CD4-positive, alpha-beta T cell (primary cell): ENCODE measurements at regions not wholly inside any gene's neighbourhood (a gene's known extent, or its start where the extent isn't known, plus 50 kb on each side); places are given as distances from the start of the nearest gene placed in this dataset.

Source experiments
- ATAC-seq: fragments of 200-7000 bp; cut with Tn5 transposase; one replicate; pipeline ENCODE4 v1.10.0; 2022; ENCODE audit warnings: mild to moderate bottlenecking; ENCODE audit not compliant: poor library complexity
- CTCF ChIA-PET: fragments of 350-600 bp; sonication (Branson Sonifier 250); formaldehyde crosslinking; loops from one replicate; lab custom pipeline; 2021; ENCODE audit warnings: antibody characterized with exemption, inconsistent platforms; lab: Charles Lee
- POLR2A ChIA-PET: fragments of 350-600 bp; sonication (Branson Sonifier 250); formaldehyde crosslinking; loops from one replicate; lab custom pipeline; 2021; ENCODE audit warnings: antibody characterized with exemption, inconsistent platforms; lab: Charles Lee
- DNase-seq, 14 experiments: peaks; one replicate each; pipeline ENCODE4 v3.0.0-alpha.2; 2013 to 2020; ENCODE audit warnings: mixed read lengths in 2 of 14
- H3K27ac ChIP-seq, 2 donors: one replicate each; pipeline versions ENCODE4 v1.5.1 to v1.7.0; 2013; ENCODE audit warnings: low read length in 2 of 2, low read depth in 1 of 2, mild to moderate bottlenecking in 1 of 2
- H3K27me3 ChIP-seq, 2 experiments: 1 replicate in 1 of 2; 2 replicates in 1 of 2; pipeline versions ENCODE4 v1.6.1 to v1.7.0; 2013; ENCODE audit warnings: low read length in 2 of 2, control low read depth in 1 of 2, mild to moderate bottlenecking in 1 of 2, moderate library complexity in 1 of 2; ENCODE audit not compliant: insufficient read depth in 2 of 2, control insufficient read depth in 1 of 2
- H3K36me3 ChIP-seq: one replicate; pipeline ENCODE4 v1.6.1; 2013; ENCODE audit warnings: low read length, control low read depth; ENCODE audit not compliant: insufficient read depth
- H3K4me1 ChIP-seq: one replicate; pipeline ENCODE4 v1.6.1; 2013; ENCODE audit warnings: low read length, control low read depth; ENCODE audit not compliant: insufficient read depth
- H3K4me3 ChIP-seq: one replicate; pipeline ENCODE4 v1.5.1; 2013; ENCODE audit warnings: mild to moderate bottlenecking, low read length, moderate library complexity
- H3K9me3 ChIP-seq, 2 experiments: 1 replicate in 1 of 2; 2 replicates in 1 of 2; pipeline versions ENCODE4 v1.6.1 to v1.7.0; 2013; ENCODE audit warnings: low read length in 2 of 2, mild to moderate bottlenecking in 2 of 2, control low read depth in 1 of 2, moderate library complexity in 1 of 2; ENCODE audit not compliant: control insufficient read depth in 1 of 2, insufficient read depth in 1 of 2
- H3K27ac Mint-ChIP-seq: one replicate; pipeline ENCODE4 v1.8.0; 2020; ENCODE audit warnings: mixed read lengths
- H3K27me3 Mint-ChIP-seq: one replicate; pipeline ENCODE4 v1.8.0; 2021; ENCODE audit warnings: mixed read lengths
- H3K36me3 Mint-ChIP-seq: one replicate; pipeline ENCODE4 v1.8.0; 2021; ENCODE audit warnings: low read depth, mixed read lengths
- H3K4me1 Mint-ChIP-seq: one replicate; pipeline ENCODE4 v1.8.0; 2021; ENCODE audit warnings: low read depth, mixed read lengths
- H3K4me3 Mint-ChIP-seq: one replicate; pipeline ENCODE4 v1.8.0; 2020; ENCODE audit warnings: mild to moderate bottlenecking, mixed read lengths
- H3K9me3 Mint-ChIP-seq: one replicate; pipeline ENCODE4 v1.8.0; 2020; ENCODE audit warnings: mixed read lengths
- CTCF ChIP-seq: fragments of 200-600 bp; IDR thresholded peaks from one replicate; pipeline ENCODE4 v1.8.0; 2022; ENCODE audit warnings: antibody characterized with exemption, mild to moderate bottlenecking
- intact Hi-C, 2 experiments: fragments of 100-400 bp; cut with DNase I in 1 of 2; cut with micrococcal nuclease in 1 of 2; formaldehyde crosslinking; loops; one replicate each; pipeline versions ENCODE4 v1.15.1 to v1.9.0; 2023 to 2025; cut with DNase I, micrococcal nuclease

GRCh38 chr3:153069598-153070510 lies 92.2 kb upstream of the RAP2B start:
- ChIA-PET CTCF (no interaction called here), POLR2A (interaction anchor here (0.6 kb wide), 1 partner anchor 26 kb away, joined by 3 read pairs; no protein-coding TSS in a partner anchor)
- DNase-seq: peak in 2 of 14 experiments; percentile 20 to 30
- Histone ChIP-seq H3K27ac (no peak overlapping the region), H3K27me3 (no peaks in the 10 kb centered on the region), H3K4me3 (no peak overlapping the region), H3K36me3 (no peaks in the 10 kb centered on the region), H3K9me3 (no peaks in the 10 kb centered on the region), H3K4me1 (no peaks in the 10 kb centered on the region)
- Mint-ChIP-seq H3K4me1 (no peaks in the 10 kb centered on the region), H3K36me3 (no peaks in the 10 kb centered on the region), H3K27ac (no peak overlapping the region), H3K27me3 (no peaks in the 10 kb centered on the region), H3K4me3 (no peak overlapping the region), H3K9me3 (no peaks in the 10 kb centered on the region)
- TF ChIP-seq CTCF: no peak
- no peak for ATAC-seq
- intact Hi-C loops: no loop called here

GRCh38 chr3:153070511-153070868 lies 91.5 kb upstream of the RAP2B start:
- CTCF ChIA-PET: no interaction called here
- no peaks in the 10 kb centered on the region for H3K27me3 Mint-ChIP-seq
- H3K4me3 ChIP-seq: no peak overlapping the region
- no peaks in the 10 kb centered on the region for H3K9me3 Mint-ChIP-seq
- H3K9me3 ChIP-seq: no peaks in the 10 kb centered on the region
- no peak for ATAC-seq
- no peaks in the 10 kb centered on the region for H3K4me1 Mint-ChIP-seq
- no peak overlapping the region for H3K27ac Mint-ChIP-seq
- H3K4me3 Mint-ChIP-seq: no peak overlapping the region
- DNase-seq: no peak
- H3K36me3 Mint-ChIP-seq: no peaks in the 10 kb centered on the region
- POLR2A ChIA-PET: no interaction called here
- H3K36me3 ChIP-seq: no peaks in the 10 kb centered on the region
- no peaks in the 10 kb centered on the region for H3K27me3 ChIP-seq
- intact Hi-C loops: no loop called here
- H3K4me1 ChIP-seq: no peaks in the 10 kb centered on the region
- no peak for TF ChIP-seq CTCF
- H3K27ac ChIP-seq: no peak overlapping the region

- H3K36me3 Mint-ChIP-seq: no peaks in the 10 kb centered on the region
These were observed 89.6 kb upstream of the RAP2B start for GRCh38 chr3:153072382-153072781.

More at GRCh38 chr3:153072382-153072781, 89.6 kb upstream of the RAP2B start:
- TF ChIP-seq CTCF: no peak
- no peaks in the 10 kb centered on the region for H3K36me3 ChIP-seq
- Mint-ChIP-seq H3K4me1 (no peaks in the 10 kb centered on the region), H3K9me3 (no peaks in the 10 kb centered on the region), H3K4me3 (no peak overlapping the region), H3K27ac (no peak overlapping the region), H3K27me3 (no peaks in the 10 kb centered on the region)
- CTCF ChIA-PET: no interaction called here
- no peak for ATAC-seq
- intact Hi-C loops: no loop called here
- H3K4me3 ChIP-seq: no peak overlapping the region
- no peaks in the 10 kb centered on the region for H3K9me3 ChIP-seq
- DNase-seq: no peak
- H3K27ac ChIP-seq: no peak overlapping the region
- no peaks in the 10 kb centered on the region for H3K27me3 ChIP-seq
- H3K4me1 ChIP-seq: no peaks in the 10 kb centered on the region
- POLR2A ChIA-PET: no interaction called here
